NOMO-1 treated with dmso at 0.1 percent for 144 hours (cell line): ENCODE measurements at regions not wholly inside any gene's neighbourhood (a gene's known extent, or its start where the extent isn't known, plus 50 kb on each side); places are given as distances from the start of the nearest gene placed in this dataset.
"Not testable (repeated sequence)": the region's sequence is repeated elsewhere in the genome, so short reads cannot be mapped to it uniquely, and the experiment has no call there.

ENCODE experiments used
- DNase-seq: peaks from one replicate; lab custom pipeline; 2025; ENCODE audit not compliant: unreplicated experiment; lab: John Stamatoyannopoulos, UW

DNA sequence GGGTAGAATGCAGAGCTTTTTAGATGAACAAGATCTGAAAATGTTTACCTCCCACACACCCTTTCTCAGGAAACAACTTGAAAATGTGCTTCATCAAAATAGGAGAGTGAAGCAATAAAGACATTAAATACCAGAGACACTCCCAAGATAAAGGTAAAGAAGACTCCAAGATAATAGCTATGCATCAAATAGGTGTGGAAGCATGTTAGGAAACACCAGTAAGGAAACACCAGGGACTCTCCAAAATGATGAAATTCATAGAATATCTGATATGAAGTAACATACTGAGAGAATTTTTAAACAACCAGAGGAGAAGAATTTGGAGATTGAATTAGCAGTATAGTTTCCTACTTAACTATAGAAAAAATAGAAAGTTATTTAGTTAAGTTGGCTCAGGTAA lies 57.0 kb downstream of the OR10A6 start:
- no peak for DNase-seq

DNA sequence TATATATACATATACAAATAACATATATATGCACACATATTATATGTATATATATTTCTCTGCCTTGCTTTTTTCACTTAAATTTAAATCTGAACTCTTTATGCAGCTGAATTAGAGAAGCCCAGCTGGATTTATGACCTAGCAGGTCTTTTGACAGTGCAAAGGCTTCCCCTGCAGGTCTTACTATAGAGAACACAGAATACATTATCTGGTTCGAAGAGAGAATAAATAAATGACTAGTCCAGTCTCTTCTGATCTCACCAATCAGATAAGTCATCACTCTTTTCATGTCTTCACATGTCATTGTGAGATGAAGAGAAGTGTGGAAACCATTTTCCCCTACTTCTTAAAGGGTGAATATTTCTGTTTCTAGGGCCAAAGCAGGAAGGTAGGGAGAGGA lies 58.2 kb downstream of the OR10A6 start:
- no peak for DNase-seq

DNA sequence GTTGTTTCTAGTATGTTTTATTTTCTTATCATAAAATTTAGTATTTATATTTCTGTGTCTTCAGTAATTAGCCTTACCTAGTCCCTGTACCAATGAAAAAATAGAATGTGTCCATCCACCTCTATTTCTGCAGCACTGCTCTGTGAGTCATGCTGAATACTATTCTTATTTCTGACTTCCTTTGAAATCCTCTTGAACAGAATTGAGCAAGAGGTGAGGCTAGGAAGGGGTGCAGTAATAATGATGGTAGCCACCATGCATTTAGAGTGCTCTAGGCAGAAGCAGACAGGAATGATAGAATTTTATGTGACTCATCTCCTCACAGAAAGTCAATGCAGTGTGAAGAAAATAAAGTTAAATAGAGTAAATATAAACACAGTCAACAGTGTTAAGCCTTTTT lies 60.0 kb downstream of the OR10A6 start:
- peak; percentile 27 for DNase-seq

DNA sequence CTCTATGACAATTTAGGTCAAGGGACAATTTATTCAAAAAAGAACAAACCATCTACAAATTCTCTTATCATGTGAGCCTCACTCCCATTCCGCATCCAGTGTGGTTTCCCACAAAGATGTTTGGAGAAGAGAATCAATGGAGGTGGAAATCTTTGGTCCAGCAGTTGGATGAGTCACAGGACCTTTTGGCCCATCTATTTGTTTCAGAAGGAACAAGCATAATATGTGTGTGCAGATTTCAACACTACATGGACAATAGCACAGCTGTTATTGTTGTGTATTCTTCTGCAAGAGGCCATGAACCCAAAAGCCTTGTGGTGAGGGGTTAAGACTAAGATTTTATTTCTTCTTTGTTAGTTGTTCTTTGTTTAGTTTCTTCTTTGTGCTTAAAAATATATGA lies 61.6 kb downstream of the OR10A6 start:
- DNase-seq: no peak

DNA sequence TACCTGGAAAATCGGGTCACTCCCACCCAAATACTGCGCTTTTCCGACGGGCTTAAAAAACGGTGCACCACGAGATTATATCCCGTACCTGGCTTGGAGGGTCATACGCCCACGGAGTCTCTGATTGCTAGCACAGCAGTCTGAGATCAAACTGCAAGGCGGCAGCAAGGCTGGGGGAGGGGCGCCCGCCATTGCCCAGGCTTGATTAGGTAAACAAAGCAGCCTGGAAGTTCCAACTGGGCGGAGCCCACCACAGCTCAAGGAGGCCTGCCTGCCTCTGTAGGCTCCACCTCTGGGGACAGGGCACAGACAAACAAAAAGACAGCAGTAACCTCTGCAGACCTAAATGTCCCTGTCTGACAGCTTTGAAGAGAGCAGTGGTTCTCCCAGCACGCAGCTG lies 64.5 kb upstream of the OR5P2 start:
- DNase-seq: not testable (repeated sequence)

DNA sequence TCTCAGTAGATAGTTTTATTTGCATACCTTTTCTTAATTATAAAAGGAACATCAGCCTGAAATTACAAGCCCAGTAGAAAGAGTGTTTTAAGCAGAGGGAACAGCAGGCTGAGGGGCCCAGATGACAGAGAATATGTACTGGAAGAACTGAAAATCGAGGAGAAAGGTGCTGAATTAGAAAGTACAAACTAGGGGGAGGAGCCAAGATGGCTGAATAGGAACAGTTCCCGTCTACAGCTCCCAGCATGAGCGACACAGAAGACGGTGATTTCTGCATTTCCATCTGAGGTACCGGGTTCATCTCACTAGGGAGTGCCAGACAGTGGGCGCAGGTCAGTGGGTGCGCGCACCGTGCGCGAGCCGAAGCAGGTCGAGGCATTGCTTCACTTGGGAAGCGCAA lies 64.1 kb upstream of the OR5P2 start:
- not testable (repeated sequence) for DNase-seq

DNA sequence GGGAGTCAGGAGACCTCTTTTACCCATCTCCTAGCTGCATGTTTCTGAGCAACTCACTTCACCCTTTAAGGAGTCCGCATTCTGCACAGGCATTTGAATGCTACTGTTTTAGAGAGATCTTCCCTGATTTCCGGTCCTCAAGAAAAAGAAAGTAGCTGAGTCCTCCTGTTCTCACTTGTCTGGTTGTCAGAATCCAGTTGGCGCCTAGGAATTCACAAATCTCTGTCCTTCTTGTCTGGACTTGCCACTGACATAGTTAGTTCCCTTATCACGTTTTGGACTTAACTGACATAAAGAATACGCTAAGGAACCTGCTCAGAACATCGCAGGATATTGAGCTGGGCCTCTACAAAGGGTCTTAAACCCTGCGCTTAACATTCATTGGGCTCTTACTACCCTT lies 61.3 kb upstream of the OR5P2 start:
- DNase-seq: no peak

DNA sequence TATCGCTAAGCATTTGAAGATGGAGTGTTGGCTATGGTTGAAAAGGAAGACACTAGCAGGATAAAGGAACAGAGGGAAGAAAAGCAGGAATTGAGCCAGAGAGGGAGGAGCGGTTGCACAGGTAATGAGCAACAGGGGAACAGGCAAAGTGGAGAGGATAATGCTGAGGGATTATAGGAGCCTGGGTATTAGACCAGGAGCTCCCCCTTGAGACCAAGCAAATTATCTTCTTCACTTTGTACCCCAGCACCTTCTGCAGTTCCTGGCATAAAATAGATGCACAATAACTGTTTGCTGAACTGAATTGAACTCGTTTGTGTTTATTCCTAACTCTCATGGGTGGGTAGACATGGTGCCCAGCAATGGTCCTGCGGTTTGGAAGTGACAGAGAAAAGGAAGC lies 54.6 kb upstream of the OR5P2 start:
- no peak for DNase-seq

DNA sequence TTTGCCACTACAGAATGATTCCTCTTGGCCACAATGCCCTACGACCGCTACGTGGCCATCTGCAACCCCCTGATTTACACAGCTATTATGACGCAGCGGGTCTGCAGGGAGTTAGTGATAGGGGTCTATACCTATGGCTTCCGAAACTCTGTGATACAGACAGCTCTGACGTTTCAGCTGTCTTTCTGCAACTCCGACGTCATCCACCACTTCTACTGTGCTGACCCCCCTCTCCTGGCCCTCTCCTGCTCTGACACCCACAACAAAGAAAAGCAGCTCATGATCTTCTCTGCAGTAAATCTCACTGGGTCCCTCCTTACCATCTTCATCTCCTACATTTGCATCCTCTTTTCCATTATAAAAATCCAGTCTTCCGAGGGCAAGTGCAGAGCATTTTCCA lies 52.3 kb upstream of the OR5P2 start:
- no peak for DNase-seq
